SK-N-SH (cell line): ENCODE measurements at regions not wholly inside any gene's neighbourhood (a gene's known extent, or its start where the extent isn't known, plus 50 kb on each side); places are given as distances from the start of the nearest gene placed in this dataset.

Source experiments
- CTCF ChIA-PET: fragments of 300-600, 350-600 bp; formaldehyde crosslinking; extraction: SDS; loops from one replicate; lab custom pipeline; 2021; lab: Yijun Ruan, JAX
- POLR2A ChIA-PET: fragments of 350-600 bp; sonication (Branson Sonifier 250); formaldehyde crosslinking; extraction: SDS; loops from one replicate; lab custom pipeline; 2020; ENCODE audit warnings: antibody characterized with exemption, inconsistent platforms; lab: Yijun Ruan, JAX
- DNase-seq: peaks from one replicate; pipeline ENCODE4 v3.0.0; 2012
- H2AFZ ChIP-seq: fragments of 200-600 bp; sonication (generic); 2 replicates; pipeline ENCODE4 v1.8.1; 2016; ENCODE audit warnings: antibody characterized with exemption, mild to moderate bottlenecking, low read depth
- H3F3A ChIP-seq: fragments of 200-600 bp; sonication (generic); replicated peaks from 2 replicates; pipeline ENCODE3; 2016; ENCODE audit warnings: antibody characterized with exemption, mild to moderate bottlenecking; ENCODE audit not compliant: insufficient read depth
- H3K27ac ChIP-seq, 2 experiments: fragments of 200-500 bp in 1 of 2; fragments of 200-600 bp in 1 of 2; sonication (Bioruptor generic) in 1 of 2; sonication (generic), shearing (Covaris generic) in 1 of 2; 2 replicates each; pipeline versions ENCODE4 v1.5.1 to v1.6.1; 2014 to 2016; ENCODE audit warnings: low read depth in 2 of 2, inconsistent platforms in 1 of 2, low read length in 1 of 2, mild to moderate bottlenecking in 1 of 2, mixed read lengths in 1 of 2
- H3K27me3 ChIP-seq: fragments of 200-600 bp; sonication (generic), shearing (Covaris generic); 2 replicates; pipeline ENCODE4 v1.6.1; 2016; ENCODE audit warnings: mixed run types; ENCODE audit not compliant: insufficient read depth
- H3K36me3 ChIP-seq, 2 experiments: fragments of 200-500 bp in 1 of 2; fragments of 200-600 bp in 1 of 2; sonication (Bioruptor generic) in 1 of 2; sonication (generic) in 1 of 2; replicated peaks in 1 of 2; 2 replicates each; pipeline versions ENCODE3 to v1.5.1; 2014 to 2016; ENCODE audit warnings: low read length in 1 of 2, mild to moderate bottlenecking in 1 of 2; ENCODE audit not compliant: insufficient read depth in 2 of 2, control insufficient read depth in 1 of 2
- H3K4me1 ChIP-seq, 2 experiments: fragments of 200-500 bp in 1 of 2; fragments of 200-600 bp in 1 of 2; sonication (Bioruptor generic) in 1 of 2; sonication (generic), shearing (Covaris generic) in 1 of 2; 2 replicates each; pipeline versions ENCODE4 v1.5.1 to v1.6.1; 2014 to 2016; ENCODE audit warnings: low read depth in 1 of 2, low read length in 1 of 2, mixed run types in 1 of 2; ENCODE audit not compliant: insufficient read depth in 2 of 2, control insufficient read depth in 1 of 2
- H3K4me2 ChIP-seq: fragments of 200-600 bp; sonication (generic), shearing (Covaris generic); 2 replicates; pipeline ENCODE4 v1.6.1; 2017; ENCODE audit warnings: mixed run types
- H3K4me3 ChIP-seq, 2 experiments: fragments of 200-500 bp in 1 of 2; fragments of 200-600 bp in 1 of 2; sonication (Bioruptor generic) in 1 of 2; sonication (generic), shearing (Covaris generic) in 1 of 2; 2 replicates each; pipeline versions ENCODE4 v1.5.1 to v1.8.1; 2014 to 2016; ENCODE audit warnings: low read depth in 2 of 2, inconsistent platforms in 1 of 2, low read length in 1 of 2, mild to moderate bottlenecking in 1 of 2, mixed read lengths in 1 of 2, moderate library complexity in 1 of 2
- H3K79me2 ChIP-seq: fragments of 200-600 bp; sonication (generic); 2 replicates; pipeline ENCODE4 v1.8.1; 2017; ENCODE audit warnings: mild to moderate bottlenecking; ENCODE audit not compliant: insufficient read depth
- H3K9ac ChIP-seq: fragments of 200-600 bp; sonication (generic); 2 replicates; pipeline ENCODE4 v1.6.1; 2017; ENCODE audit warnings: mixed run types
- H3K9me2 ChIP-seq: fragments of 200-600 bp; sonication (generic); 2 replicates; pipeline ENCODE4 v1.6.1; 2017; ENCODE audit warnings: mixed run types
- H3K9me3 ChIP-seq: fragments of 200-600 bp; sonication (generic); 2 replicates; pipeline ENCODE4 v1.6.1; 2017; ENCODE audit warnings: mixed run types, mild to moderate bottlenecking, moderate library complexity
- H4K20me1 ChIP-seq: fragments of 200-600 bp; sonication (generic); 2 replicates; pipeline ENCODE4 v1.6.1; 2017; ENCODE audit warnings: mild to moderate bottlenecking, mixed run types; ENCODE audit not compliant: insufficient read depth
- EP300 ChIP-seq, 2 experiments: IDR thresholded peaks; 2 replicates each; pipeline versions ENCODE4 v1.4.0 to v1.6.1; 2012; ENCODE audit warnings: borderline replicate concordance in 1 of 2, low read depth in 1 of 2, low read length in 1 of 2
- FOSL2 ChIP-seq: IDR thresholded peaks from 2 replicates; pipeline ENCODE4 v1.4.0; 2012; ENCODE audit warnings: low read depth, mild to moderate bottlenecking, moderate library complexity, borderline replicate concordance
- FOXJ3 ChIP-seq: sonication (generic); formaldehyde crosslinking; IDR thresholded peaks from 2 replicates; pipeline ENCODE4 v1.5.1; 2020; ENCODE audit warnings: mild to moderate bottlenecking, missing genetic modification reagents
- GABPA ChIP-seq: IDR thresholded peaks from 2 replicates; pipeline ENCODE4 v1.4.0; 2012; ENCODE audit warnings: low read depth, mild to moderate bottlenecking
- GATA2 ChIP-seq: sonication (generic); formaldehyde crosslinking; IDR thresholded peaks from 2 replicates; pipeline ENCODE4 v1.5.0; 2020; ENCODE audit warnings: mild to moderate bottlenecking, missing genetic modification reagents
- IRF3 ChIP-seq: fragments of 150-350 bp; IDR thresholded peaks from 2 replicates; pipeline ENCODE4 v1.6.1; 2016; ENCODE audit warnings: mild to moderate bottlenecking, low read depth, low read length
- MXI1 ChIP-seq: IDR thresholded peaks from 2 replicates; pipeline ENCODE4 v1.6.1; 2012; ENCODE audit warnings: mild to moderate bottlenecking, low read depth, low read length, improper control_type of control experiment
- NFIC ChIP-seq: IDR thresholded peaks from 2 replicates; pipeline ENCODE4 v1.4.0; 2012; ENCODE audit warnings: borderline replicate concordance
- NRF1 ChIP-seq: IDR thresholded peaks from 2 replicates; pipeline ENCODE4 v1.6.1; 2012; ENCODE audit warnings: low read depth, mild to moderate bottlenecking, low read length
- RFX5 ChIP-seq: IDR thresholded peaks from 2 replicates; pipeline ENCODE4 v1.6.1; 2012; ENCODE audit warnings: mild to moderate bottlenecking, improper control_type of control experiment, low read length
- SIN3A ChIP-seq: IDR thresholded peaks from 2 replicates; pipeline ENCODE4 v1.6.1; 2012; ENCODE audit warnings: low read depth, mild to moderate bottlenecking, low read length, moderate library complexity, borderline replicate concordance
- SMC3 ChIP-seq: IDR thresholded peaks from 2 replicates; pipeline ENCODE4 v1.6.1; 2012; ENCODE audit warnings: low read depth, low read length, improper control_type of control experiment
- YY1 ChIP-seq: IDR thresholded peaks from 2 replicates; pipeline ENCODE4 v1.4.0; 2012; ENCODE audit warnings: low read depth, mild to moderate bottlenecking
- WGBS: methylation state at CpG from one replicate; pipeline ENCODE4 v1.1.6; 2017; ENCODE audit warnings: low lambda C conversion rate; 5-methylcytosine and 5-hydroxymethylcytosine counted together

- TF ChIP-seq MXI1 (no peak), GATA2 (no peak), EP300 (IDR thresholded peaks at IDR 0.05; ENCODE audit: borderline replicate concordance in 1 of 2, low read depth in 1 of 2, low read length in 1 of 2) (no peak), YY1 (no peak), RFX5 (no peak), NFIC (no peak)
Measured at GRCh38 chr10:31624611-31625010, 304.0 kb downstream of the ARHGAP12 start.

DNA sequence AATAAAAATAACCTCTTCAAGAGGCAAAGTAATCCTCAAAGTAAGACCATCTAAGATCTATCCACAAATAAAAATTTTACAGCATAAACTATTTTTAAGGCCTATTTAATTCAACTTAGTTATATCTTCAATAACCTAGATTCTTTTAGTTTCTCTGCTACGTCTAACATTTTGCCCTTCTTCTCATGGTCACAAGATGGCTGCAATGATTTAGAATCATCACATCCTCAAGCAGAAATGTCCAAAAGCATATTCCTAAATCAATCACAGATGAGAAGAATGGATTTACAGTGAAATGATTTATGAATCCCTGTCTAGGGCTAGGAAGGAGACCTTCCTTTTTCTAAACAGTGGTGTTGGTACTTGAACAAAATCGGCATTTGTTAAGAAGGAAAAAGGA is 304.7 kb downstream of the ARHGAP12 start:
- ChIA-PET CTCF (no interaction called here), POLR2A (no interaction called here)
- Histone ChIP-seq H4K20me1 (no peaks in the 10 kb centered on the region), H3K27me3 (no peaks in the 10 kb centered on the region), H3K4me2 (no peak overlapping the region), H3K4me3 (no peak overlapping the region), H3K79me2 (no peaks in the 10 kb centered on the region), H3K36me3 (no peaks in the 10 kb centered on the region), H2AFZ (no peak overlapping the region), H3K4me1 (peaks cover 0 to 2% of the 10 kb centered on the region in 2 experiments; a peak in 1 of 4 replicates), H3F3A (no peaks in the 10 kb centered on the region), H3K9me3 (peaks cover 12% of the 10 kb centered on the region; the same call in 1 of the 2 replicates), H3K27ac (no peak overlapping the region), H3K9me2 (no peaks in the 10 kb centered on the region), H3K9ac (no peak overlapping the region)
- no peak for DNase-seq
- TF ChIP-seq MXI1 (no peak), SMC3 (no peak), SIN3A (no peak), GABPA (no peak), FOSL2 (no peak), FOXJ3 (CRISPR knock-in tag) (no peak), IRF3 (no peak), NRF1 (no peak)
- WGBS = 72% methylated on average over 2 of the region's 2 CpGs

More at GRCh38 chr10:31624611-31625010, 304.0 kb downstream of the ARHGAP12 start:
- Histone ChIP-seq H3K27me3 (no peaks in the 10 kb centered on the region), H3K4me1 (no peaks in the 10 kb centered on the region; a peak in 1 of 4 replicates), H3K27ac (no peak overlapping the region), H2AFZ (no peak overlapping the region), H3K9me2 (no peaks in the 10 kb centered on the region), H3K79me2 (no peaks in the 10 kb centered on the region), H3K4me3 (no peak overlapping the region), H4K20me1 (no peaks in the 10 kb centered on the region), H3K36me3 (no peaks in the 10 kb centered on the region), H3K9me3 (peaks cover 12% of the 10 kb centered on the region; the same call in 1 of the 2 replicates), H3K4me2 (no peak overlapping the region), H3F3A (no peaks in the 10 kb centered on the region), H3K9ac (no peak overlapping the region)
- ChIA-PET CTCF (no interaction called here), POLR2A (no interaction called here)
- no peak for DNase-seq
